ENCODE measurements at regions not wholly inside any gene's neighbourhood (a gene's known extent, or its start where the extent isn't known, plus 50 kb on each side); places are given as distances from the start of the nearest gene placed in this dataset.

- in situ Hi-C loops (cut with MboI; ENCODE audit: low sequenced_read_pairs) = no loop called here
Measured at GRCh38 chrX:39850630-39851152, 247.1 kb downstream of the BCOR start.

DNA sequence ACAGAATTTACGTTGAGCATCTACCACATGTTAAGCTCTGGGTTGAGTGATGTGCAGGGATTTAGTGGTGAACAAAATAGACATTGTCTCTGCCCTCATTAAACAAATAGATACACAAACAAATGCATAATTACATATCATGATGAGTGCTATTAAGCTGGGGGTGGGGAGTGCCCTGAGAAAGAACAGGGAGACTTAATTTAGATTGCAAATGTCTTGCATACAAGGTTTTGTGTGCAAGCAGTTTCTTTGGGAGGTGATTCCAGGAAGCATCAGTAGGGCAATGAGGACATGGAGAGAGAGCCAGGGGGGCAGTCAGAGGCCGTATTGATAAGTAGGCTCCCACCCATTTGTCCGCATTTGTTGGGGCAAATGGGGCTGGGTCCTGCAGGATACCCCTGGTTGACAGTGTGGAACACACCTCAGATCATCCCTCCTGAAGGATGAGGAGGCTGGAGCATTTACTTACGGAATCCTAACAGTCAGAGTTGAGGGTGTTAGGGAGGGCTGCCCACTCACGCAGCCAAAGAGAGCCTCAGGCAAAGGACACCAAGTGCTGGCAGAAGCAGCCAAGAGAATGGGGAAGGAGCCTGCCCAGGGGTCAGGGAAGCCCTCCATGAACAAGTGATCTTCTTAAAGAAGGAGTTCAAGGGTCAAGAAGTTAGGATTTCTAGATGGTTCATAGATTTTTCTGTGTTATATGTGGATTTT lies 245.9 kb downstream of the BCOR start:
- in situ Hi-C loops (cut with MboI; ENCODE audit: low sequenced_read_pairs) = no loop called here

DNA sequence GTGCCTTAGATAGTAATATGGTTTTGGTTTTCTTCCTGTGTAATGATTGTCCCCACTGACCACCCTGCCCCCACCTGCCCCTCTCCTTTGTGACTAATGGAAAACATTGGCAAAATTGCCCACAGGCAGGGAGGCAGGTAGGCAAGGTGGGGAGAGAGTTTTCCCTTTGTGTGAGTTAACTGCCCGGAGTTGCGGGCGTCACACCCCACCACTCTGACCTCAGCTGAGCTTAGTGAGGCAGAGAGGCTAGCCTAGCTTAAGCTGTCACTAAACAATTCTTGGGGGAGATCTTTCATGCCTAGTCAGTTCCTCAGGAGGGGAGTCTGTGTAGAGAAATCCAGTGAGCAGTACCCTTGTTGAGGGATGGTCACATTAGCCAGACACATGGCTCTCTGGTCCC lies 245.3 kb downstream of the BCOR start:
- in situ Hi-C loops (cut with MboI; ENCODE audit: low sequenced_read_pairs) = no loop called here

DNA sequence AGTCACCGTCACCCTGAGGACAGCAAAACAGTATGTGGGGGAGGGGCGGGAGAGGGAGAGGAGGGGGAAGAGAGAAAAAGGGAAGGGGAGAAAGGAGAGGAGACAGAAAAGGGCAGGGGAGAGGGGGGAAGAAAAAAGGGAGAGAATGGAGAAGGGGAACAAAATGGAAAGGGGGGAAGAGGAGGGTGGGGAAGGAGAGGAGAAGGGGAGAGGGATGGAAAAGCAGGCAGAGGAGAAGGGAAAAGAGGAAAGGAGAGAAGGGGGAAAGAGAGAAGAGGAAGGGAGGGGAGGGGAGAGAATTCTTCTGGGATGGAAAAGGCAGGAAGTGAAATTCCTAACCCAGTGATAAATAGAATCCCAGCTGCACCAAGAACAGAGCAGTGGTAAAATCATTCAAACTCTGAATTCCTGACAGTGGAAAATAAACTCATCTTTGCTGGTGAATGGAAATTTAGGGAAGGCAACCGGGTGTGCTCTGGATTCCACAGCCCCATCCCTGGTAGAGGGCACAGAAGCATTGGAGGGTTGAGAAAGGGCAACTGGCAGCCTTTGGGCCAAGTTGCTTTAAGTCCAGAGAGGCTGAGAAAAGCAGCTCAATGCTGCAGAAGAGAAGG lies 244.2 kb downstream of the BCOR start:
- in situ Hi-C loops (cut with MboI; ENCODE audit: low sequenced_read_pairs) = no loop called here

GRCh38 chrX:39854772-39855747 lies 242.7 kb downstream of the BCOR start:
- in situ Hi-C loops (cut with MboI; ENCODE audit: low sequenced_read_pairs) = no loop called here

DNA sequence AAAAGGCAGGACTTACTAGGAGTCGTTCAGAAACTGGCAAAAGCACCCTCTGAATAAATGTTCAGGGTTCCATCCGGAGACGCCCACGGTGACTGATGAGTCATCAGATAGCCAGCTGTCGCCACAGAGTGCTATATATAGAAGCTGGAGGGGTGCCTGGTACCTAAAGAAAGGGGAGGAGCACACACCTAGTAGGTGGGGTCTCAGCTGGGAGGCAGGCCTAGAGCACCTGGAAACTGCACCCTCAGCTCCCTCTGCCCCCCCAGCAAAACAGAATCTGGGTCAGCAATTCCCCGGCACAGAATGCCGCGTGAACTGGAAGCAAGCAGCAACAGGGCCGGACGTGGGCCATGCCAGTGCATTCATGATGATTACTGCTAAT lies 242.0 kb downstream of the BCOR start:
- in situ Hi-C loops (cut with MboI; ENCODE audit: low sequenced_read_pairs) = no loop called here

DNA sequence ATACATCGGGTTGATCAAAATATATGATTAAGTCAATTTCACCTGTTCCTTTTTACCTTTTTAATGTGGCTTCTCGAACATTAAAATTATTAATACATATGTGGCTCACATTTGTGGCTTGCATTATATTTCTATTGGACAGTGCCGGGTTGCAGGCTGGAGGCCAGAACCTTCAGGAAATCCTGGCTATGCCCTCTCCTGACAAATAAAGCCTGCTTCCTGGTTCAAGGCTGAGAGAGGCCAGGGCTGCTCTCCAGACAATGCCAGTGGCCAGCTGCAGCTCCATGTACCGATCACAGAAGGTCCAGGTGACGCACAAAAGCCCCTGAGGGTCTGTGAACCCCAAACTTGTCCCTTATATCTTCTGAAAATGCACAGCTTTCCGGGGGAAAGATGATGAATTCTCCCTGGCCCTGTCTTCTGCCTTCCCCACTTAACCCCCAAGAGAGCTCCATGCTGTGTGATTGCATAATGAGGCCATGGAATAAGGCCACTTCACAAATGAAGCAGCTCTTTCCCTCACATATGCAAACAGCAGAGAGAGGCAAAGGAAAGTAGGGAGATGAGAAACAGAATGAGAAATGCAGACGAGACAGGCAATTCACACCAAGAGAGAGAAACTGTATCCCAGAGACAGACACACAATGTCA lies 241.2 kb downstream of the BCOR start:
- in situ Hi-C loops (cut with MboI; ENCODE audit: low sequenced_read_pairs) = no loop called here

DNA sequence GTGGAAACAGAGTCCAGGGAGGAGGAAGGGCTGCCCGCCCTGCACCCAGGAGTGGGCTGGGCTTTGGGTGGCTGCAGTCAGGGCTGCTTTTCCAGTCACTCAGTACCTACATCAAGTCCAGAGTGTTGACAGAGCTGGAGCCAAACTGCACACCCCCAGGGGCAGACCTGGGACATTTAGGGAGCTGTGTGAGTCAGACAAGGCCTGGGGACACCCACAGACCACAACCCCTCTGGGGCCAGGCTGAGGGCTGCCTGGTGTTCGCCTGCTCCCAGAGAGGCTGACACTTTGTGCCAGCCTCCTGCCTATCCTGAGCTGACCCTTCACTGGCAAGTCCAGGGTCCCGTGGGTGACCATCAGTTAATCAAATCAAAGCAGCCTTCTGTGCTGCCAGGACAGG lies 240.0 kb downstream of the BCOR start:
- in situ Hi-C loops (cut with MboI; ENCODE audit: low sequenced_read_pairs) = no loop called here

- in situ Hi-C loops (cut with MboI; ENCODE audit: low sequenced_read_pairs) = no loop called here
Measured at GRCh38 chrX:39859991-39860861, 237.5 kb downstream of the BCOR start.

- in situ Hi-C loops (cut with MboI; ENCODE audit: low sequenced_read_pairs) = no loop called here
Measured at GRCh38 chrX:39862963-39863362, 234.8 kb downstream of the BCOR start.

DNA sequence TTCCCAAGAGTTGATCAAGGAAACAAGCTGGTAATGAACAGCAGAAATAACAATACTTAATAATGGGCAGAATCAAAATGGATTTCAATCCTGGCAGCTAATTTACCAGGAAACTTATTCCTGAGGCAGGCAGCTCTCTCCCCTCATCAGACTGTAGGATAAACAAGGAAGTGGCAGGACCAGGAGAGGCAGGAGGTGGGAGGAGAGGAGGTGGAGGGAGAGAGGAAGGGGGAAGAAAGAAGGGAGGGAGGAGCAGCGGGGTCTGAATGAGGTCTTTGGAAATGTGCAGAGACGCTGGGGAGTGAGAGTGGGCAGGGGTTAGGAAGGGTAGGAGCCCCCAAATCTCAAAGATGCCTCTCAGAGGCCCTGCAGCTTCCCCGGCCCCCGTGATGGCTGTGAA lies 231.5 kb downstream of the BCOR start:
- in situ Hi-C loops (cut with MboI; ENCODE audit: low sequenced_read_pairs) = no loop called here

DNA sequence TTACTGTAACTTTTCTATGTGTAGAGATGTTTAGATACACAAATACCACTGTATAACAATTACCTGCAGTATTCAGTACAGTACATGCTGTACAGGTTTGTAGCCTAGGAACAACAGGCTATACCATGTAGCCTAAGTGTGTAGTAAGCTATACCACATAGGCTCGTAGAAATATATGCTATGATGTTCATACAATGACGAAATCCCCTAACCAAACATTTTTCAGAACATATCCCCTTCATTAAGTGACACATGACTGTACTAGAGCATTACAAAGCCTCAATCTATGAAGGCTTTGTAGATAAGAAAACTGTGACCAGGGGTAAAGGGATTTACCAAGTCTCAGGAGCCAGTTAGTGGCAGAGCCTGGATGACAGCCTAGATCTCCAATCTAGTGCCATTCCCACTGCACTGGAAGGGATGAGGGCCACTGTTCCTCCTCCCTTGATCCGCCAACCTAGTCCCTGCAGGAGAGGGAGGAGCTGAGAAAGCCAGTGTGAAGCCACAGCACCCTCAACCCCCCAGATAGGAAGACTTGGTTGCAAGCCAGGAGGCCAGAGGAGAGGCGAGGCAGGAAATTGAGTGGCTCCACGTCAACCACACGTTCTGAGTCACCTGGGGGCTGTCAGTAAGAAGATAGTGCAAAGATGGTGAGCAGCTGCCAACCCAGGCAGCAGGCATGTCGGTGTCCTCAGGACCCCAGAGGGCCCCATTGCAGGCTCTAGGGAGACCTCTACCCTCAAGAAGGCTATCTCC lies 227.7 kb downstream of the BCOR start:
- in situ Hi-C loops (cut with MboI; ENCODE audit: low sequenced_read_pairs) = no loop called here

DNA sequence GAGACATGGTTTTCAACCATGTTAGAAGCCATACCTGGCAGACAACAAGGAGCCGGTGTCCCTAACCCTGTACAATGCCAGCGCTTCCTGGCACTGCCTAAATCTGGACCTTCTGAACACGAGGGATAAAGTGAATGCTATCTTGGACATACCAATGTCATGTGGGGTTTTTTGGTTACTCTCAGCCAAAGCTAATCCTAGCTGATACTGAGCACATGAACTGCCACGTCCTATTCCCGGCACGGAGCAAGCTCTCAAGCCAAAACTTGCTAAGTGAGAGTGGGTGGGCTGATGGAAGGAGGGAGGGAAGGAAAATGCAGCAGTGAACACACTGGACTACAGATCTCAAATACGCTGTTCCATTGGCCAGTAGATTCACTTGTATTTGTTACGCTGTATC lies 226.1 kb downstream of the BCOR start:
- in situ Hi-C loops (cut with MboI; ENCODE audit: low sequenced_read_pairs) = no loop called here

GRCh38 chrX:39873117-39873516 lies 224.6 kb downstream of the BCOR start:
- in situ Hi-C loops (cut with MboI; ENCODE audit: low sequenced_read_pairs) = no loop called here

DNA sequence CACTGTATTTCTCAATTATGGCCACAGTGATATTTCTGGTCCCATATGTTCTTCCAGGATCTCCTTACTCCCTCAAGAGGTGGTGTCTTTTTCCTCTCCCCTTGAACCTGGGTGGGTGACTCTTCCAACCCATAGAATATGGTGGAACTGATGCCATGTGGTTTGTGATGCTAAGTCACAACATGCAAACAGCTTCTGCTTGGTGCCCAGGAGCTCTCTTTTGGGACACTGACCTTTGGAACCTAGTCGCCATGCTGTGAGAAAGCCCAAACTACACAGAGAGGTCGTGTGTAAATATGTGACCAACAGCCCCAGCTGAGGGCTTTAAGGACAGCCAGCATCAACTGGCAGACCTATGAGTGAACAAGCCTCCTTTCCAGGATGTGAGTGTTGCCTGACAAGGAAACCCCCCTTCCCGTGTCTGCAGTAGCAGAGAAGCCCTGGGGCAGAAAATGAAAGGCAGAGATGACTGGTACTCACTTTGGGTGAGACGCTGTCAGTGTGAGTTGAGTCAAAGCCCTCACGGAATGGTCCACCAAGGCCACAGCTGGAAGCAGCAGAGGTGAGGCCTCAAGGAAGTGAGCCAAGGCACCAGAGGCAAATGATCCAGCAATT lies 223.4 kb downstream of the BCOR start:
- in situ Hi-C loops (cut with MboI; ENCODE audit: low sequenced_read_pairs) = no loop called here

GRCh38 chrX:39875834-39876628 lies 221.7 kb downstream of the BCOR start:
- in situ Hi-C loops (cut with MboI; ENCODE audit: low sequenced_read_pairs) = no loop called here

DNA sequence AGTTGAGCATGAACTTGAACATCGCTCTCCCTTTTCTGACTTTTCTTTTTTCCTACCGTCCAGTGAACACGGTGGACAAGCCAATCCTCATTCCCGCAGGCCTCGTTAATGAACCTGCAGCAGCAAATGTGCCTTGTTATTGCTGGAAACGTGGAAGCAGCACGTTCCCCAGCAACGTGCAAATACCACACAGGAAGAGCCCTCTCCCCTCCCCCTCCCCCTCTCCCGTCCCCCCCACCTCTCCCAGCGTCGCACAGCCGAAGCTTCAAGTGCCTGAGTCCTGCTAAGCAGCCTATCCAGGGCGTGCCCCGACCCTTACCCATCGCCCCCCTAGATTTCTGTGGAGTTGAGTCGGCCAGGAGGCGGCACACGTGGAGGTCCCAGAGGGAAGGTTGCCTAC lies 219.9 kb downstream of the BCOR start:
- in situ Hi-C loops (cut with MboI; ENCODE audit: low sequenced_read_pairs) = no loop called here

GRCh38 chrX:39883666-39884065 lies 214.1 kb downstream of the BCOR start:
- in situ Hi-C loops (cut with MboI; ENCODE audit: low sequenced_read_pairs) = no loop called here

Measured in HL-60/S4 treated with retinoic acid at 250 ng/mL for 4 days and 3 days (cell line).